ENCODE measurements at regions not wholly inside any gene's neighbourhood (a gene's known extent, or its start where the extent isn't known, plus 50 kb on each side); places are given as distances from the start of the nearest gene placed in this dataset.
"Not testable (repeated sequence)": the region's sequence is repeated elsewhere in the genome, so short reads cannot be mapped to it uniquely, and the experiment has no call there.

DNA sequence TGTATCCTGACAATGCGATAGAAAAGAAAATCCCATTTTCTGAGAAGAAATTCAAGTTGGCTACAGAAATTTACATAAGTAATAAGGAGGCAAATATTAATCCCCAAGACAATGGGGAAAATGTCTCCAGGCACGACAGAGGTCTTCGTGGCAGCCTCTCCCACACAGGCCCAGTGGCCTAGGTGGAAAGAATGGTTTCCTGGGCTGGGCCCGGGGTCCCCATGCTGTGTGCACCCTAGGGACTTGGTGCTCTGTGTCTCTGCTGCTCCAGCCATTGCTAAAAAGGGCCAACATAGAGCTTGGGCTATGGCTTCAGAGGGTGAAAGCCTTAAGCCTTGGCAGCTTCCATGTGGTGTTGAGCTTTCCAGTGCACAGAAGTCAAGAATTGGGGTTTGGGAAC lies 102.5 kb upstream of the LYPLAL1 start:
- no peak for DNase-seq

GRCh38 chr1:219072329-219072728 lies 101.3 kb upstream of the LYPLAL1 start:
- DNase-seq = no peak

- DNase-seq = no peak
These were observed 99.5 kb upstream of the LYPLAL1 start for GRCh38 chr1:219074084-219074728.

GRCh38 chr1:219075121-219075879 lies 98.4 kb upstream of the LYPLAL1 start:
- no peak for DNase-seq

GRCh38 chr1:219076326-219076937 lies 97.2 kb upstream of the LYPLAL1 start:
- no peak for DNase-seq

GRCh38 chr1:219077767-219078166 lies 95.9 kb upstream of the LYPLAL1 start:
- not testable (repeated sequence) for DNase-seq

DNA sequence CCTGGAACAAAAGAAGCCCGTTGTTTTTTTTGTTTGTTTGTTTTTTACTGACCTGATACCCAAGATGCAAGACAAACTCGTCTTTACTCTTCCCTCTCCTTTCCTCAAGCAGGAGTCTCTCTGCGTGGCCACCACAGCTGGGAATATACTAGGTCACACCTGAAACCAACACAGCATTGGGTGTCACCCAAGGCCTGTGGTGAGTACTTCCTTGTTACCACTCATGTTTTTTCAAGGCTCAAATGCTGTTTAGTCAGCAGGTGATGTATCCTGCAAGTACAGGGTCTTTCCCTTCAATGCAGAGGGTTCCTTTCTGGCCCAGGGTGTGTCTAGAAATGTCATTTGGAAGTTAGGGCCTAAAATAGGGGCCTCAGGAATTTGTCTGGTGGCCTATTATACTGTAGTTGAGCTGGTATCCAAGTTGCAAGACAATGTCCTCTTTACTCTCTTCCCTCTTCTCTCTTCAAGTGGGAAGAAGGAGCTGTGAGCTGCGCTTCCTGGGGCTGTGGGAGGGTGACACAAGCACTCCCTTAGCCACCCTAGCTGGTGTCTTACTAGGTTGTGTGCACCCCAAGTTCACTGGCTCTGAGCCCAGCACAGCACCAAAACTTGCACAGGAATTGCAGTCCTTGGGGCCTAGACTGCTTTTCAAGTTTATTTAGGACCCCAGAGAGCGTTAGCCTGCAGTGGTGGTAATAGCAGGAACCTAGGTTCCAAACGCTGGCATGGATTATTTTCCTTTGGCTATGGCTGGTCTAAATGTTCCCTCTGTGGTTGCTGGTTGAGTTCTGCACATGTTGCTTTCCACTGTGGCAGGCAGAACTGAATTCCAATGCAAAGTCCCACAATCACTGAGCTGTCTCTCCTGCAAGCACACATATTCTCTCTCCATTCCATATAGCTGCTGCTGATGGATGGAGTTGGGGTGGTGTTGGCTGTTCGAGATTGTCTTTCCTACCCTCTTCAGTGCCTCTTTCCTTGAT lies 91.4 kb upstream of the LYPLAL1 start:
- DNase-seq = no peak

DNA sequence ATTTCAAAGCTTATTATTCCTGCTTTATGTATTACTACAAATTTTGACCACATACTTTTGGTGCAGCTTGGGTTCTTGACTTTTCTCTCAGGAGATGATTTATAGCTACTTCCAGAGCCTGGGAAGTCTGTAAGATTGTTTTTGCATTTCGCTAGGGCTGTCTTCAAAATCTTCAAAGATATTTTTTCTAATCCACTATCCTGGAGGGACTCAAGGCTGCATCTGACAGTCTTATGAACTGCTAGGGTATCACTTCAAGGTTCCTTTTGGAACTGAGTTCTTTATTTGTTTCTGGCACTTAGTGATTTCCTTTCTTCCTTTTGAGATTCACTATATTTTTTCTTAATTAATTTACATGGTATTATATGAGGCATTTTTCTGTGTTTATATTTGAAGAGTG lies 90.0 kb upstream of the LYPLAL1 start:
- DNase-seq = no peak

DNA sequence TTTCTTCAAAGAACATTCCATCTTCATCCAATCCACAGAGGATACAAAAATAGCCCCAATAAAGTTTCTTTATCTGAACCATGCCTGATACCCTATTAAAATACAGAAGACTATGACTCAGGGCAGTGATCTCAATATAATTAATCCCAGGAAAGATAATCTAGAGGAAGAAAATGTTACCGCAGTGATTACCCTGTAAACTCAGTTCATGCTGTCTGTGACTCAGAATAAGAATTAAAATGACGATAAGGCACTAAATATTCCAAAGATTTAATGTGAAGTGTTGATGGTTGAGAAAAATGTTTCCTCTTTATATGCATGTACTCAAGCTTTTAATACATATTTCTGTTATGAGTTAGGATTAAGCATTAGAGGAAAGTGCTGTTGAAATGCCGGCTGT lies 88.6 kb upstream of the LYPLAL1 start:
- DNase-seq = no peak

DNA sequence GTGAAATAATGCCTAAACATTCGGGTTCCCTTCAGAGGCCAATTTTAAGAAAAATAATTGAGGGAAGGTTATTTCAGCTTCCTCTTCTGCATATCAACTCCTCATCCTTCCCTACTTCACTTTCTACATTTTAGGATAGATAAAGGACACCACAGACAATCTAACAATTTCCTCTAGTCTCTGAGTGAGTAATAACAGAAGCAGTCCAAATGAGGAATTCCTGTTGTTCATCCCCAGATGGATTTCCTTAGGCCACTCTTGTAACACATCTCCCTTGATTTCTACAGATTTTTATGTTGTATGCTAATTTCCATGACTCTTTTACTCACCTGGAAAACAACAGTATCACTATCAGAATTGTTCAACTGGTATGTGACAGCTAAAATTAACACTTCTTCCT lies 87.7 kb upstream of the LYPLAL1 start:
- no peak for DNase-seq

GRCh38 chr1:219086956-219087469 lies 86.7 kb upstream of the LYPLAL1 start:
- no peak for DNase-seq

DNA sequence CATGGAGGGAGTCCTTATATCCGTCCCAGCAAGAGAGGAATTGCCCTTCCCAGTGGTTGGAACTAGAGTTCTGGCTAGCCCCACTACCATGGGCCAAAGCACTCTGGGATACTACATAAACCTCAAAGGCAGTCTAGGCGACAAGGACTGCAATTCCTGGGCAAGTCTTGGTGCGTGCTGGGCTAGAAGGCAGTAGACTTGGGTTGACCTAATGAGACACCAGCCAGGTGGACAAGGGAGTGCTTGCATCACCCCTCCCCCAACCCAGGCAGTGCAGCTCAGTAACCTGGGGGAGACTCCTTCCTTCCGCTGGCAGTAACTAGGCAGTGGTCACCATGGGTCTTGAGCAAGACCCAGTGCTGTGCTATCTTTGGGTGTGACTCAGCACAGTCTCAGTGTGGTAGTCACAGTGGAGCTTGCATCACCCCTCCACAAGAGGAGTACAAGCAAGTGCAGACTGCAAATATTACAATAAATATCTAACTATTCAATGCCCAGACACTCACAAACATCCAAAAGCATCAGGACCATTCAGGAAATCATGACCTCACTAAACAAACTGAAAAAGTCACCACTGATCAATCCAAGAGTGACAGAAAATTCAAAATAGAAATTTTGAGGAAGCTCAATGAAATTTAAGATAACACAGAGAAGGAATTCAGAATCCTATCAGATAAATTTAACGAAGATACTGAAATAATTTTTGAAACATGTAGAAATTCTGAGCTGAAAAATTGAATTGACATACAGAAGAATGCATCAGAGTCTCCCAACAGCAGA lies 84.7 kb upstream of the LYPLAL1 start:
- DNase-seq = no peak

DNA sequence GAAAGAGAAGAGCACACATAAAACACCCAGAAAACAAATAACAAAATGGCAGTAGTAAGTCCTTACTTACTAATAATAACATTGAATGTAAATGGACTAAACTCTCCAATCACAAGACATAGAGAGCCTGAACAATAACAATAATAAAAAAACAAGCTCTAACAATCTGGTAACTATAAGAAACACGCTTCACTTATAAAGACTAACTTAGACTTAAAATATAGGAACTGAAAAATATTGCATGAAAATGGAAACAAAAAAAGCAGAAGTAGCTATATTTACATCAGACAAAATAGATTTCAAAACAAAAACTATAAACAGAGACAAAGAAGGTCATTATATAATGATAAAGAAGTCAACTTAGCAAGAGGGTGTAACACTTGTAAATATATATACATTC lies 83.1 kb upstream of the LYPLAL1 start:
- no peak for DNase-seq

DNA sequence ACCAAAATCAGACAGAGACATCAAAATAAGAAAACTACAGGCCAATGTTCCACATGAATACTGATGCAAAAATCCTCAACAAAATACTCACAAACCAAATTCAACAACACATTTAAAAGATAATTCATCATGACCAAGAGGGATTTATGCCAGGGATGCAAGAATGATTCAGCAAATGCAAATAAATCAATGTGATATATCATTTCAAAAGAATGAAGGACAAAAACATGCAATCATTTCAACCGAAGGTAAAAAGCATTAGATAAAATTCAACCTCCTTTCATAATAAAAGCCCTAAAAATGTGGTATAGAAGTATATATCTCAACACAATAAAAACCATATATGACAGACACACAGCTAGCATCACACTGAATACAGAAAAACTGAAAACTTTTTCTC lies 81.5 kb upstream of the LYPLAL1 start:
- DNase-seq = no peak

- no peak for DNase-seq
These were observed 74.4 kb upstream of the LYPLAL1 start for GRCh38 chr1:219099307-219099706.

GRCh38 chr1:219100059-219100458 lies 73.6 kb upstream of the LYPLAL1 start:
- DNase-seq = no peak

DNA sequence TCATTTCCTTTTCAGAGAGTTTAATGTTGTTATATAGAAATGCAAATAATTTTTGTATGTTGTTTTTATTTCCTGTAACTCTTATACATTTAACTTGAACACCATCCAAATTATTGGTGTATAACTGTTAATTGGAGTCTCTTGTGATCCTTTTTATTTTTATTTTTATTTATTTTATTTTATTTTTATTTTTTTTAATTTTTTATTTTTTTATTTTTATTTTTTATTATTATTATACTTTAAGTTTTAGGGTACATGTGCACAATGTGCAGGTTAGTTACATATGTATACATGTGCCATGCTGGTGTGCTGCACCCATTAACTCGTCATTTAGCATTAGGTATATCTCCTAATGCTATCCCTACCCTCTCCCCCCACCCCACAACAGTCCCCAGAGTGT lies 71.2 kb upstream of the LYPLAL1 start:
- not testable (repeated sequence) for DNase-seq

GRCh38 chr1:219105893-219106292 lies 67.8 kb upstream of the LYPLAL1 start:
- DNase-seq = no peak

GRCh38 chr1:219109424-219110018 lies 64.2 kb upstream of the LYPLAL1 start:
- DNase-seq = no peak

GRCh38 chr1:219113261-219113660 lies 60.4 kb upstream of the LYPLAL1 start:
- no peak for DNase-seq

- DNase-seq = no peak
These were observed 59.7 kb upstream of the LYPLAL1 start for GRCh38 chr1:219114014-219114413.

- no peak for DNase-seq
These were observed 53.8 kb upstream of the LYPLAL1 start for GRCh38 chr1:219119839-219120238.

Data from NCI-H2227 treated with DMSO at 0.1 percent for 48 hours (cell line).